HEK293 (cell line): ENCODE measurements at regions not wholly inside any gene's neighbourhood (a gene's known extent, or its start where the extent isn't known, plus 50 kb on each side); places are given as distances from the start of the nearest gene placed in this dataset.

ENCODE experiments used
- KLF1 ChIP-seq: fragments of 450-650 bp; formaldehyde crosslinking; IDR thresholded peaks from 2 replicates; pipeline ENCODE4 v1.5.1; 2016; ENCODE audit warnings: missing biosample characterization, missing genetic modification characterization
- TCF7L2 ChIP-seq: IDR thresholded peaks from 2 replicates; pipeline ENCODE4 v1.6.1; 2011; ENCODE audit warnings: low read depth, mild to moderate bottlenecking, inconsistent platforms, low read length, moderate library complexity, borderline replicate concordance
- ZNF174 ChIP-seq: fragments of 450-650 bp; formaldehyde crosslinking; IDR thresholded peaks from 2 replicates; pipeline ENCODE4 v1.5.0; 2017; ENCODE audit warnings: missing biosample characterization, mild to moderate bottlenecking, missing genetic modification characterization
- ZNF518A ChIP-seq: fragments of 450-650 bp; formaldehyde crosslinking; conservative IDR thresholded peaks from 2 replicates; pipeline ENCODE4 v1.5.1; 2016; ENCODE audit warnings: low read depth, missing biosample characterization, missing genetic modification characterization
- ZNF558 ChIP-seq: fragments of 450-650 bp; formaldehyde crosslinking; IDR thresholded peaks from 2 replicates; pipeline ENCODE4 v1.5.1; 2016; ENCODE audit warnings: missing biosample characterization, missing genetic modification characterization
- ZNF768 ChIP-seq: fragments of 450-650 bp; formaldehyde crosslinking; IDR thresholded peaks from 2 replicates; pipeline ENCODE4 v1.5.1; 2018; ENCODE audit warnings: missing biosample characterization, mild to moderate bottlenecking, missing genetic modification characterization

- TF ChIP-seq ZNF768 (tag by site-specific recombination) (no peak), ZNF174 (tag by site-specific recombination) (no peak), KLF1 (tag by site-specific recombination) (no peak), ZNF518A (tag by site-specific recombination) (no peak), TCF7L2 (no peak), ZNF558 (tag by site-specific recombination) (no peak)
Observed at GRCh38 chr2:208653383-208653782, 246.8 kb downstream of the PTH2R start.
